NT2/D1 (cell line): ENCODE measurements at regions not wholly inside any gene's neighbourhood (a gene's known extent, or its start where the extent isn't known, plus 50 kb on each side); places are given as distances from the start of the nearest gene placed in this dataset.

Experiments used
- DNase-seq: peaks from one replicate; pipeline ENCODE4 v3.0.0-alpha.2; 2011; ENCODE audit warnings: low read depth, low spot score
- H3K27me3 ChIP-seq: 2 replicates; pipeline ENCODE4 v1.6.0; 2011; ENCODE audit warnings: mild to moderate bottlenecking; ENCODE audit not compliant: insufficient read length, insufficient read depth
- H3K36me3 ChIP-seq: 2 replicates; pipeline ENCODE4 v1.6.1; 2011; ENCODE audit warnings: mild to moderate bottlenecking, low read length, mixed read lengths; ENCODE audit not compliant: insufficient read depth, insufficient read length
- H3K4me1 ChIP-seq: 2 replicates; pipeline ENCODE4 v1.5.1; 2011; ENCODE audit not compliant: insufficient read depth, insufficient read length
- H3K4me3 ChIP-seq: 2 replicates; pipeline ENCODE4 v1.5.1; 2011; ENCODE audit warnings: low read depth; ENCODE audit not compliant: insufficient read length
- H3K9ac ChIP-seq: 2 replicates; pipeline ENCODE4 v1.6.0; 2011; ENCODE audit warnings: low read depth; ENCODE audit not compliant: insufficient read length
- H3K9me3 ChIP-seq: 2 replicates; pipeline ENCODE4 v1.5.1; 2011; ENCODE audit warnings: mild to moderate bottlenecking, low read length; ENCODE audit not compliant: insufficient read depth
- SUZ12 ChIP-seq: IDR thresholded peaks from 2 replicates; pipeline ENCODE4 v1.6.1; 2011; ENCODE audit not compliant: insufficient read length, insufficient read depth; ENCODE audit errors: extremely low read depth
- YY1 ChIP-seq: IDR thresholded peaks from 2 replicates; pipeline ENCODE4 v1.6.1; 2011; ENCODE audit not compliant: insufficient read length, insufficient read depth
- ZNF274 ChIP-seq: IDR thresholded peaks from 2 replicates; pipeline ENCODE4 v1.6.1; 2011; ENCODE audit warnings: mild to moderate bottlenecking, low read depth, low read length

GRCh38 chr5:4335078-4335477 lies 739.4 kb downstream of the IRX1 start:
- Histone ChIP-seq H3K27me3 (no peaks in the 10 kb centered on the region), H3K4me3 (no peak overlapping the region), H3K4me1 (no peaks in the 10 kb centered on the region), H3K9ac (no peak overlapping the region), H3K36me3 (no peaks in the 10 kb centered on the region), H3K9me3 (no peaks in the 10 kb centered on the region)
- no peak for TF ChIP-seq SUZ12
- no peak for TF ChIP-seq YY1
- TF ChIP-seq ZNF274, result no peak
- DNase-seq, result no peak

GRCh38 chr5:4337519-4337918 lies 741.9 kb downstream of the IRX1 start:
- DNase-seq, result no peak
- Histone ChIP-seq H3K4me3 (no peak overlapping the region), H3K9ac (no peak overlapping the region), H3K27me3 (no peaks in the 10 kb centered on the region), H3K4me1 (no peaks in the 10 kb centered on the region), H3K36me3 (no peaks in the 10 kb centered on the region), H3K9me3 (no peaks in the 10 kb centered on the region)
- TF ChIP-seq ZNF274, result no peak
- TF ChIP-seq YY1, result no peak
- TF ChIP-seq SUZ12, result no peak

- H3K9me3 ChIP-seq, result no peaks in the 10 kb centered on the region
- TF ChIP-seq ZNF274, result no peak
- TF ChIP-seq YY1, result no peak
- no peak for TF ChIP-seq SUZ12
Measured at GRCh38 chr5:4339949-4340348, 744.3 kb downstream of the IRX1 start.

GRCh38 chr5:4345850-4346249 lies 750.2 kb downstream of the IRX1 start:
- no peak for DNase-seq
- TF ChIP-seq YY1, result no peak
- no peak for TF ChIP-seq SUZ12
- TF ChIP-seq ZNF274, result no peak

More at GRCh38 chr5:4339949-4340348, 744.3 kb downstream of the IRX1 start:
- no peak for DNase-seq
- no peak overlapping the region for H3K4me3 ChIP-seq
- H3K9ac ChIP-seq, result no peak overlapping the region
- no peaks in the 10 kb centered on the region for H3K36me3 ChIP-seq
- no peaks in the 10 kb centered on the region for H3K4me1 ChIP-seq
- H3K27me3 ChIP-seq, result no peaks in the 10 kb centered on the region

DNA sequence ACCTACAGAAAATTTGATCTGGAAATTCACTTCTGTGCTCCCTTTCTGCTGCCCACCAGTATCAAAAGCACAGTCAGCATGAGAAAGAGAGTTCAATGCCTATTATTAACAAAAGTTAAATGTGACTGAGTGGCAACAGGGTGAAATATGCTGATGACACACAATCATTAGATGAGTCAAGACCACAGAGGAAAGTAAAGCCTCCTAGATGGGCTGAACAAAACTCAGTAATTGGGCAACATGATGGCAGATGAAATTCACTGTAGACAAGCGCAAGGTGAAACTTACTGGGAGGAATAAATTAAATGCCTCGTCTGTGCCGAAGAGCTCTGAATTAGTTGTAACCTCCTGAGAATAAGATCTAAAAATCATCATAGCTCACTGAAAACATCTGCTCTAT lies 752.8 kb downstream of the IRX1 start:
- Histone ChIP-seq H3K4me1 (no peaks in the 10 kb centered on the region), H3K4me3 (no peak overlapping the region), H3K9ac (no peak overlapping the region), H3K27me3 (no peaks in the 10 kb centered on the region), H3K9me3 (0 out of 2 replicates have a peak, but pooled peaks cover 4% of the 10 kb centered on the region), H3K36me3 (no peaks in the 10 kb centered on the region)
- no peak for DNase-seq
- TF ChIP-seq SUZ12 (no peak), YY1 (no peak), ZNF274 (no peak)

More at GRCh38 chr5:4345850-4346249, 750.2 kb downstream of the IRX1 start:
- H3K27me3 ChIP-seq, result no peaks in the 10 kb centered on the region
- no peaks in the 10 kb centered on the region for H3K36me3 ChIP-seq
- no peaks in the 10 kb centered on the region for H3K9me3 ChIP-seq
- H3K9ac ChIP-seq, result no peak overlapping the region
- H3K4me3 ChIP-seq, result no peak overlapping the region
- H3K4me1 ChIP-seq, result no peaks in the 10 kb centered on the region

DNA sequence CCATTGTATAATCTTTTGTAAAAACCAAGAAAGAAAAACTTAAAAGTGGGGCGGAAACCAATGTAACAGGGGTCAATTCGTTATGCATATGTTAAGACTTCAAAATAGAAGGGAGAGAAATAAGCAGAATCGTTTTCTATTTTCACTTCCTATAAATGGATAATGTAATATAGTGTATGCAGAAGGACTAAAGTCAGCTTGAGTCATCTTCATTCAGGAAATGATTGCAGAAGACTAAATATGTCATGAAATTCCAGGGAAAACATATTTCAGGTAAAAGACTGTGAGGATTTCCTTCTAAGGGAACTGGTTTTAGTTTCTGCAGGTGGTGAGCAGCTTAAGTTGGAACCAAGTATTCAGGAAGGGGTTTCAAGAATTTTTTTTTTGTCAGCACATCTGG lies 753.3 kb downstream of the IRX1 start:
- H3K4me3 ChIP-seq, result no peak overlapping the region
- H3K36me3 ChIP-seq, result no peaks in the 10 kb centered on the region
- no peak for DNase-seq
- no peaks in the 10 kb centered on the region for H3K4me1 ChIP-seq
- H3K9ac ChIP-seq, result no peak overlapping the region
- H3K27me3 ChIP-seq, result no peaks in the 10 kb centered on the region
- TF ChIP-seq ZNF274 (no peak), SUZ12 (no peak), YY1 (no peak)
- 0 out of 2 replicates have a peak, but pooled peaks cover 4% of the 10 kb centered on the region for H3K9me3 ChIP-seq

- no peak for TF ChIP-seq YY1
- TF ChIP-seq ZNF274, result no peak
- no peak for TF ChIP-seq SUZ12
- H3K4me1 ChIP-seq, result no peaks in the 10 kb centered on the region
- no peaks in the 10 kb centered on the region for H3K27me3 ChIP-seq
- H3K36me3 ChIP-seq, result no peaks in the 10 kb centered on the region
- 0 out of 2 replicates have a peak, but pooled peaks cover 4% of the 10 kb centered on the region for H3K9me3 ChIP-seq
- no peak overlapping the region for H3K9ac ChIP-seq
- H3K4me3 ChIP-seq, result no peak overlapping the region
- no peak for DNase-seq
Measured at GRCh38 chr5:4356201-4356600, 760.6 kb downstream of the IRX1 start.

- DNase-seq, result no peak
- TF ChIP-seq ZNF274, result no peak
- H3K4me3 ChIP-seq, result no peak overlapping the region
Measured at GRCh38 chr5:4359847-4360246, 764.2 kb downstream of the IRX1 start.

More at GRCh38 chr5:4359847-4360246, 764.2 kb downstream of the IRX1 start:
- Histone ChIP-seq H3K36me3 (no peaks in the 10 kb centered on the region), H3K9me3 (no peaks in the 10 kb centered on the region), H3K9ac (no peak overlapping the region), H3K27me3 (no peaks in the 10 kb centered on the region), H3K4me1 (no peaks in the 10 kb centered on the region)
